ENCODE measurements at regions not wholly inside any gene's neighbourhood (a gene's known extent, or its start where the extent isn't known, plus 50 kb on each side); places are given as distances from the start of the nearest gene placed in this dataset.

DNA sequence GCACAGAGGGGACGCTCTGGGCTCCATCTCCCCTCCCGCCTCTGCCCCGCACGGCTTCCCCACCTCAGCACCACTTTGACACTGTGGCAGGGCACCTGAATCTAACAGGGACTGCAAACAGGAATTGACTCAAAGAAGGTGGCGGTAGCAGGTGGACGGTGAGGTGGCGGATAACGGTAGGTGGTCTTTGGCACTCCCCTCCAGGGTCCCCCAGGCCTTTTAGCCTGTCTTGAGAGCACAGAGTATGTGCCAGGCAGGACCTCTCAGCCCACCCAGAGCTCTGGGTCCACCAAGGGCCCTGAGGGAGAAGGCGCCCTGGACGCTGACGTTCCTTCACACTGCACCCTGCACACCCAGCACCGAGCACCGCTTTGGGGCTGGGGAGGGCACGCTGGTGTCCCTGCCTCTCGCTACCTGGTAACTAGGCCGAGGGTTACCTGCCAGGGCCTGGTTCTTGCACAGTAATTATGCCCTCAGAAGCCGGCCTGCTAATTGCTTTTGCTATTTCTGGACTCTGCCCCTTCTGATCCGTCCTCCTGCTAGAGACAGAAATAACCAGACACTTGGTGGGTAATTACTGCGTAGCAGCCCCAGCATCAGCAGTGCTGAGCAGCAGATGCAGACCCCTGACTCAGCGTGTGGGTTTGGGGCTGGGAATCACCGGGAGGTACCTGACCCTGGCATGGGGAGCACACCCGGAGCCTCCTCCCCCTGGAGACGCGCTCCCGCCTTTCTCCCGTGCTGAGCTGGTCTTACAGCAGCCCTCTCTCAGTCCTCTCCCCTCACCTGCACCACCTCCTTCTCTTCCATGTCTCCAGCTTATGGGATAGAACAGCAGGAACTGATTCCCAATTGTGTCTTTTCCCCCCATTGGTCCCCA, 103.3 kb upstream of the B3GAT1 start:
- Histone ChIP-seq H3K9me3 (no peaks in the 10 kb centered on the region), H3K36me3 (no peaks in the 10 kb centered on the region), H3K27me3 (peaks cover 0 to 60% of the 10 kb centered on the region in 2 donors), H3K4me1 (no peaks in the 10 kb centered on the region), H3K4me3 (no peak overlapping the region), H3K27ac (no peak overlapping the region)
- TF ChIP-seq, protein P1, sequence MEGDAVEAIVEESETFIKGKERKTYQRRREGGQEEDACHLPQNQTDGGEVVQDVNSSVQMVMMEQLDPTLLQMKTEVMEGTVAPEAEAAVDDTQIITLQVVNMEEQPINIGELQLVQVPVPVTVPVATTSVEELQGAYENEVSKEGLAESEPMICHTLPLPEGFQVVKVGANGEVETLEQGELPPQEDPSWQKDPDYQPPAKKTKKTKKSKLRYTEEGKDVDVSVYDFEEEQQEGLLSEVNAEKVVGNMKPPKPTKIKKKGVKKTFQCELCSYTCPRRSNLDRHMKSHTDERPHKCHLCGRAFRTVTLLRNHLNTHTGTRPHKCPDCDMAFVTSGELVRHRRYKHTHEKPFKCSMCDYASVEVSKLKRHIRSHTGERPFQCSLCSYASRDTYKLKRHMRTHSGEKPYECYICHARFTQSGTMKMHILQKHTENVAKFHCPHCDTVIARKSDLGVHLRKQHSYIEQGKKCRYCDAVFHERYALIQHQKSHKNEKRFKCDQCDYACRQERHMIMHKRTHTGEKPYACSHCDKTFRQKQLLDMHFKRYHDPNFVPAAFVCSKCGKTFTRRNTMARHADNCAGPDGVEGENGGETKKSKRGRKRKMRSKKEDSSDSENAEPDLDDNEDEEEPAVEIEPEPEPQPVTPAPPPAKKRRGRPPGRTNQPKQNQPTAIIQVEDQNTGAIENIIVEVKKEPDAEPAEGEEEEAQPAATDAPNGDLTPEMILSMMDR (IDR thresholded peaks at IDR 0.05): no peak
- DNase-seq (peak in 2 of 4 donors; percentile 12 to 68), ATAC-seq (no peak)
- intact Hi-C loops (cut with DNase I): no loop called here

DNA sequence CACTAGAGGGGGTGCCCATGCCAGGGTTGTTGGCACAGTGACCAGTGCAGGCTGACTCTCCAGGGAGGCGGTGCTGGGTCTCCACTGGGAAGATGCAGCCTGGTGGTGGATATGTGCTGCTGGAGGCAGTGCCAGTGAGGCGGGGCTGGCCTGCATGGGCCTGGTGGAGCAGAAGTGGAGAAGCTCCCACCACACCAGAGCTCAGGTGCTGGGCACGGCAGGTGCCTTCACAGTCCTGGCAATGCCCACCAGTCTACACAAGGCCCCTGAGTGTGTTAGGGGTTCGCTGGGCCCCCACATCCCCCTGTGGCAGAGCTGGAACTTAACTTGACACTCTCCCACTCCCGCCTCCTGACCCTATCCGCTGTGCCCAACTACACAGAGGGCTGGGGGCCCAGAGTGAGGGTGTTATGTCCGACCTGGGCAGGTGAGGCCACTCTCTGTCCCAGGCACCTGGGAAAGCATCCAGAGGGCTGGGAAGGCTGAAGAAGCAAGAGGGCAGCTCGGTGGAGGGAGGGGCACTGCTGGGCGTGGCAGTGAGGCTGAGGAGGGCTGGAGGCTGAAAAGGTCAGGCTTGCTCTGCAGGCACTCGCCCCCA, 102.4 kb upstream of the B3GAT1 start:
- intact Hi-C loops (cut with DNase I): no loop called here
- no peak overlapping the region for H3K27ac ChIP-seq
- DNase-seq (peak in 2 of 4 donors; percentile 26 to 65), ATAC-seq (no peak)
- H3K9me3 ChIP-seq: no peaks in the 10 kb centered on the region
- no peaks in the 10 kb centered on the region for H3K36me3 ChIP-seq
- TF ChIP-seq, protein P1 (IDR thresholded peaks at IDR 0.05): no peak
- H3K4me1 ChIP-seq: no peaks in the 10 kb centered on the region
- H3K27me3 ChIP-seq: peaks cover 0 to 68% of the 10 kb centered on the region in 2 donors
- H3K4me3 ChIP-seq: no peak overlapping the region

DNA sequence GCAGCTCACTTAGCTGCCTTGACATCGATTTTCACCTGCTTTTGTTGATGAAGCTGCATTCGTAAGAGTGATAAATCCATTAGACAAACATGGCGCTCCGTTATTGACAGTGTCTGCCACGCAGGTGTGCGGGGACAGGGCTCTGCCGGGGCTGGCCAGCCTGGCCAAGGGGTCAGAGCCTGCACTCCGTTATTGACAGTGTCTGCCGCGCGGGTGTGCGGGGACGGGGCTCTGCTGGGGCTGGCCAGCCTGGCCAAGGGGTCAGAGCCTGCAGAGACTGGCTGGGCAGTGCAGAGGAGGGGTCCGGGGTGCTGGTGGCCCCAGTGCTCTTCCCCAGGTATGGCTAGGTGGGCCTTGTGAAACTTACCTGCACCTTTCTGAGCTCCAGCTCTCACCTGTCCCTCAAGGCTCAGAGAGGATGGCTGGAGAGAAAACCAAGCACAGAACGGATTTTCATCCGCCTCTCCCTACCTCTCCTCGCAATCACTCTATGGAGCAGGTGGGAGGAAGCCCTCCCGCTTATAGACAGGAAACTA, 101.6 kb upstream of the B3GAT1 start:
- Histone ChIP-seq H3K4me3 (no peak overlapping the region), H3K9me3 (no peaks in the 10 kb centered on the region), H3K4me1 (no peaks in the 10 kb centered on the region), H3K27ac (no peak overlapping the region), H3K36me3 (no peaks in the 10 kb centered on the region), H3K27me3 (peaks cover 0 to 70% of the 10 kb centered on the region in 2 donors)
- intact Hi-C loops (cut with DNase I): no loop called here
- ATAC-seq (no peak), DNase-seq (peak in 2 of 4 donors; percentile 5 to 48)
- TF ChIP-seq, protein P1 (IDR thresholded peaks at IDR 0.05): no peak

DNA sequence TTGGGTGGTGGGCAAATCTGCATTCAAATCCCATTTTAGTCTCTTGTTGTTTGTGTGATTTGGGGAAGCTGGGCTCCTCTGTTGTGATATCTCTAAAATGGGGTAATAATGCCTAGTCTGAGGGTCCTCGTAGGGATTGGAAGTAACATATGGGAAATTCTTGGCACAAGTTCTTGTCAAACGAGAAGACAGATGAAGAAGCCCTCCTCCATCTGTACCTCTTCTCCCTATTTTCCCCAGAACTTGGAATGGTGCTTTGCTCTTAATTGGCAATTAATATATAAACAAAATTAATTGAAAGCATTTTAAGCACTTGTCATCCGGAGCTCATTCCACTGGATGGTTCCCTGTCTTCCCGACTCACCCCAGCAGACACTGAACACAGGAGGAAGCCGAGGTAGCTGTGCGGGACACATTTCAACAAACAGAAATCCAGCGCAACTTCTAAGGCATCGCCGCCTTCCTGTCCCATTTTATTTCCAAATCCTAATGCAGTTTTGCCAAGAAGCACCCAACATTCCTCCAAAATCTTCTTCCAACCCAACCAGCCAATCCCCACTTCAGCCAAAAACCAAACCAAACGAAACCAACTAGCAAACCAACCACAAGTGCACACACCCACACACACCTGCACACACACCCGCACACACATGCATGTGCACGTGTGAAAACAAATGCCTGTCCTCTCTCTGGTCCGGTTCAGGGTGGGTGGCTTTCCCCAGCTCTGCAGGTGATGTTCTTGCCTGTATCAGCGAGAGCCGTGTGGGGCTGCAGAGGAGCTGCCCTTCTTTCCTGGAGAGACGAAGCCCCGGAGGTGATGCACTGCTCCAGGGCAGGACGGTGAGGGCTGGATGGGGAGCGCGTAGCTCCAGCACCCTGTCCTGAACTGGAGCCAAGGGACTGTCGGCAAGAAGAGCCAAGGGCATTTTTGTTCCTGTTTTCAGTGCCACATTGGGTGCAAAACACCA, 100.8 kb upstream of the B3GAT1 start:
- TF ChIP-seq, protein P1 (IDR thresholded peaks at IDR 0.05): no peak
- Histone ChIP-seq H3K4me1 (no peaks in the 10 kb centered on the region), H3K4me3 (no peak overlapping the region), H3K36me3 (no peaks in the 10 kb centered on the region), H3K9me3 (no peaks in the 10 kb centered on the region), H3K27ac (no peak overlapping the region), H3K27me3 (peaks cover 0 to 70% of the 10 kb centered on the region in 2 donors)
- intact Hi-C loops (cut with DNase I): no loop called here
- ATAC-seq: no peak
- peak in 2 of 4 donors; percentile 11 to 48 for DNase-seq

All from left lung (tissue), 4 donors.